HEK293 (cell line): ENCODE measurements at regions not wholly inside any gene's neighbourhood (a gene's known extent, or its start where the extent isn't known, plus 50 kb on each side); places are given as distances from the start of the nearest gene placed in this dataset.

Experiments
- MYNN ChIP-seq: fragments of 450-650 bp; formaldehyde crosslinking; IDR thresholded peaks from 2 replicates; pipeline ENCODE4 v1.5.1; 2016; ENCODE audit warnings: missing biosample characterization, missing genetic modification characterization, borderline replicate concordance
- RBAK ChIP-seq: fragments of 450-650 bp; formaldehyde crosslinking; IDR thresholded peaks from 2 replicates; pipeline ENCODE4 v1.5.1; 2016; ENCODE audit warnings: missing biosample characterization, missing genetic modification characterization
- ZBTB1 ChIP-seq: fragments of 450-650 bp; formaldehyde crosslinking; IDR thresholded peaks from 2 replicates; pipeline ENCODE4 v1.5.1; 2016; ENCODE audit warnings: missing biosample characterization, missing genetic modification characterization
- ZFP3 ChIP-seq: fragments of 450-650 bp; formaldehyde crosslinking; IDR thresholded peaks from 2 replicates; pipeline ENCODE4 v1.5.1; 2016; ENCODE audit warnings: low read depth, missing biosample characterization, missing genetic modification characterization
- ZNF10 ChIP-seq: fragments of 450-650 bp; formaldehyde crosslinking; IDR thresholded peaks from 2 replicates; pipeline ENCODE4 v1.5.1; 2017; ENCODE audit warnings: missing biosample characterization, missing genetic modification characterization
- ZNF146 ChIP-seq: fragments of 450-650 bp; formaldehyde crosslinking; IDR thresholded peaks from 2 replicates; pipeline ENCODE4 v1.5.1; 2016; ENCODE audit warnings: missing biosample characterization, missing genetic modification characterization
- ZNF174 ChIP-seq: fragments of 450-650 bp; formaldehyde crosslinking; IDR thresholded peaks from 2 replicates; pipeline ENCODE4 v1.5.0; 2017; ENCODE audit warnings: missing biosample characterization, mild to moderate bottlenecking, missing genetic modification characterization
- ZNF184 ChIP-seq: fragments of 450-650 bp; IDR thresholded peaks from 2 replicates; pipeline ENCODE4 v1.5.1; 2018; ENCODE audit warnings: missing biosample characterization, mild to moderate bottlenecking, missing genetic modification characterization
- ZNF19 ChIP-seq: fragments of 450-650 bp; formaldehyde crosslinking; IDR thresholded peaks from 2 replicates; pipeline ENCODE4; 2016; ENCODE audit warnings: missing biosample characterization, missing genetic modification characterization, low read depth
- ZNF416 ChIP-seq: fragments of 450-650 bp; formaldehyde crosslinking; IDR thresholded peaks from 2 replicates; pipeline ENCODE4 v1.5.1; 2016; ENCODE audit warnings: missing biosample characterization, missing genetic modification characterization
- TF ChIP-seq, protein P1 (sequence below): fragments of 450-650 bp; formaldehyde crosslinking; IDR thresholded peaks from 2 replicates; pipeline ENCODE4 v1.5.1; 2016; ENCODE audit warnings: missing biosample characterization, missing genetic modification characterization
- TF ChIP-seq, protein P2 (sequence below): IDR thresholded peaks from 2 replicates; pipeline ENCODE4 v1.6.1; 2011; ENCODE audit warnings: mild to moderate bottlenecking, low read depth, low read length, borderline replicate concordance

- TF ChIP-seq ZFP3 (tag by site-specific recombination) (no peak), ZNF19 (tag by site-specific recombination) (no peak), MYNN (no peak), ZNF184 (tag by site-specific recombination) (no peak), ZNF416 (tag by site-specific recombination) (no peak), RBAK (tag by site-specific recombination) (no peak), ZNF146 (no peak), ZBTB1 (tag by site-specific recombination) (no peak), ZNF10 (tag by site-specific recombination) (no peak), ZNF174 (no peak)
- TF ChIP-seq, protein P1, sequence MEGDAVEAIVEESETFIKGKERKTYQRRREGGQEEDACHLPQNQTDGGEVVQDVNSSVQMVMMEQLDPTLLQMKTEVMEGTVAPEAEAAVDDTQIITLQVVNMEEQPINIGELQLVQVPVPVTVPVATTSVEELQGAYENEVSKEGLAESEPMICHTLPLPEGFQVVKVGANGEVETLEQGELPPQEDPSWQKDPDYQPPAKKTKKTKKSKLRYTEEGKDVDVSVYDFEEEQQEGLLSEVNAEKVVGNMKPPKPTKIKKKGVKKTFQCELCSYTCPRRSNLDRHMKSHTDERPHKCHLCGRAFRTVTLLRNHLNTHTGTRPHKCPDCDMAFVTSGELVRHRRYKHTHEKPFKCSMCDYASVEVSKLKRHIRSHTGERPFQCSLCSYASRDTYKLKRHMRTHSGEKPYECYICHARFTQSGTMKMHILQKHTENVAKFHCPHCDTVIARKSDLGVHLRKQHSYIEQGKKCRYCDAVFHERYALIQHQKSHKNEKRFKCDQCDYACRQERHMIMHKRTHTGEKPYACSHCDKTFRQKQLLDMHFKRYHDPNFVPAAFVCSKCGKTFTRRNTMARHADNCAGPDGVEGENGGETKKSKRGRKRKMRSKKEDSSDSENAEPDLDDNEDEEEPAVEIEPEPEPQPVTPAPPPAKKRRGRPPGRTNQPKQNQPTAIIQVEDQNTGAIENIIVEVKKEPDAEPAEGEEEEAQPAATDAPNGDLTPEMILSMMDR (tag by site-specific recombination) = no peak
- TF ChIP-seq, protein P2, sequence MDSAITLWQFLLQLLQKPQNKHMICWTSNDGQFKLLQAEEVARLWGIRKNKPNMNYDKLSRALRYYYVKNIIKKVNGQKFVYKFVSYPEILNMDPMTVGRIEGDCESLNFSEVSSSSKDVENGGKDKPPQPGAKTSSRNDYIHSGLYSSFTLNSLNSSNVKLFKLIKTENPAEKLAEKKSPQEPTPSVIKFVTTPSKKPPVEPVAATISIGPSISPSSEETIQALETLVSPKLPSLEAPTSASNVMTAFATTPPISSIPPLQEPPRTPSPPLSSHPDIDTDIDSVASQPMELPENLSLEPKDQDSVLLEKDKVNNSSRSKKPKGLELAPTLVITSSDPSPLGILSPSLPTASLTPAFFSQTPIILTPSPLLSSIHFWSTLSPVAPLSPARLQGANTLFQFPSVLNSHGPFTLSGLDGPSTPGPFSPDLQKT = no peak
These were observed 56.6 kb upstream of the SPRED1 start for GRCh38 chr15:38196076-38196475.
